T1000 (cell line): ENCODE measurements at regions not wholly inside any gene's neighbourhood (a gene's known extent, or its start where the extent isn't known, plus 50 kb on each side); places are given as distances from the start of the nearest gene placed in this dataset.

ENCODE experiments used
- DNase-seq: peaks from one replicate; lab custom pipeline; 2025; ENCODE audit warnings: mixed read lengths; lab: John Stamatoyannopoulos, UW

- DNase-seq, result no peak
Measured at GRCh38 chr4:181271116-181271640, 972.0 kb upstream of the TENM3 start.

DNA sequence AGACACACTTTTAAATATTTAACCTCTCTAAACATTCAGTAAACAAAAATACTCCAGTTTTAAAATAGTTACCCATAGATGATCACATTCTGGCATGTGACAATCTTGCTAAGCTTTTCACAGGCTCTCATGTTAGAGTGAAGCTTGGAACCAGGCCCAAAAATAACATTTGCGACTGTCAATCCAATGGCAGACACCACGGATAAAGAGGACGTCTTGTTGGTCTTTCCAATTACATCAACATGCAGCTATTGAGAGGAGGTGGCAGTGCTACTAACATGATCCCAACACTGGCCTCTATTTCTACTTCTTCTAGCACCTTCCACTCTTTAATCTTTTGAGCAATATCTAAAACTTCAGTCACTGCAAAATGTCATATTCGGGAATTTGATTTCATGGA is 970.8 kb upstream of the TENM3 start:
- DNase-seq, result no peak

GRCh38 chr4:181278941-181279340 is 964.3 kb upstream of the TENM3 start:
- no peak for DNase-seq

- DNase-seq, result no peak
Measured at GRCh38 chr4:181281451-181281850, 961.8 kb upstream of the TENM3 start.

GRCh38 chr4:181289198-181289597 is 954.0 kb upstream of the TENM3 start:
- no peak for DNase-seq

GRCh38 chr4:181291615-181292014 is 951.6 kb upstream of the TENM3 start:
- DNase-seq, result no peak

- no peak for DNase-seq
Measured at GRCh38 chr4:181293014-181293413, 950.2 kb upstream of the TENM3 start.

- DNase-seq, result no peak
Measured at GRCh38 chr4:181293541-181293940, 949.7 kb upstream of the TENM3 start.

DNA sequence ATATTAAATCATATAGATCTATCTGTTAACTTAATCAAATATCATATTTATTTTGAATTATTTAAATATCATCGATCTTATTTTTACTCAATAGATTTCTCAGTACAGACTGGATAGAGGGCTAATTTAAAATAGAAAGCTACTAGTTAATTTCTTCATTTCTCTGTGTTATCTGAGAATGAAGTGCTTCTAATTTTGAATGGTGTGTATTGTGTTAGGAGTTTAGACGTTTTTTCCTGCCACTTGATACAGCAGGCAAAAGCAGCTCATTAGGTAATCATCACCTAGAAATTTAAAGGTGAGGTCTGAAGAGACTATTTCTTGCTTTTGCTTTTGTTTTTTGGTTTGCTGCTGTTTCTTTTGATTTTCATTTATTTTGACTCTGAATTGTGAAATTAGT is 948.8 kb upstream of the TENM3 start:
- DNase-seq, result no peak

DNA sequence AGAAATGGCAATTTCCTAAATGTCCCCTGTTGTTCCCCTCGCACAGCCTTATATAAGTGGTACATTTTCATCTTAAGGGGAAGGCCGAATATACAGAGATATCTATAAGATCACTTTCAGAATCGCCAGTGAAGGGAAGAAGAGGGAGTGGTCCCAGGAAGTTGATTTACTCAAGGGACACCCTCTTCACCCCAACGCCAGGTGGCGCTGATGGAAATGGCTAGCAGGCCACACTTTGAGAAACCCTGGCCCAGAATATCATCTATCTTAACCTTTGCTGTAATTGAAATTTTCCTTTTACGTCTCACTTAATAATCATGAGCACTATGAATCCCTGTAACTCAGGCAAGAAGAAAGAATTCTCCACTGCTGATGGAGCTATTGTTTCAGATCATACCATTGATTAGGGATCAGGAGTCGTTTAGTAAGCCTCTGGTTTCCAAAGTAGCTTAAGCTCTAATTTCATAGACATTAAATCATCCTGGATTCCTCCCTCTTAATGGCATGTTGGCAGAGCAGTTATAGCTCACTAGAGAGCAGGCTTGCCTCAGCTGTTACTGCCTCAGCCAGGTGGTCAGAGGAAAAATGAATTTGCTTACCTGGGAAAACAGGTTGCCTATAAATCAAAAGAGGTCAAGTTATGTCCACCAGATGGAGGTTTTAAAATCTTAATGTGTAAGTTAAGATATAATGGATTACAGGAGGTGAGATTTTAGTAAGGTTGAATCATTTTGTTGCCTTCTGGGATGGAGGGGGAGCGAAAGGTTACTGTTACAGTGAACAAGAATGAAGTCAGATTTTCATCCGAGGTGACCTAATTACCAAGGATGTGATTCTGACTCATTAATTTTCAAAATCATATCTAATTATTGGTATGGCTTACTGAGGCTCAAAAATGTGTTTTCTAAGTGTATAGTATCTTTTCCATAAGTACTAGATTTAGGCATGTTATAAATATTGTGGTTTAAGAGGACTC is 941.2 kb upstream of the TENM3 start:
- no peak for DNase-seq

DNA sequence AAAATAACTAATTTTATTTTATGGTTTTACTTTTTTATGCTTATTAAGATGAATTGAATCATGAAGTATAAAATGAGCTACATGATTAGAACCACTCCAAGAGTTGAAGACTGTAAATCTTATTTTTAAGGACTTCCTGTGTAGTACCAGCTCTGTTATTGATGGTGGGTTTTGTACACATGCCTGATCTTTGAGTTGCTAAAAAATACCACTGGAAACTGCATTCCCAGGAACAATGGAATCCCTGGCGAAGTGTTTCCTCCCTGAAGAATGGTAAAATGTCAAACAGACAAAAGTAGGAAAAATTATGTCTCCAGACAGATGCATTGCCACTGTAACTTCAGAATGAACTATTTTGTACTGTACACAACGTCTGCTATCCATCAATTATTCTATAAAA is 935.4 kb upstream of the TENM3 start:
- DNase-seq, result no peak

- DNase-seq, result no peak
Measured at GRCh38 chr4:181308476-181309312, 934.5 kb upstream of the TENM3 start.

DNA sequence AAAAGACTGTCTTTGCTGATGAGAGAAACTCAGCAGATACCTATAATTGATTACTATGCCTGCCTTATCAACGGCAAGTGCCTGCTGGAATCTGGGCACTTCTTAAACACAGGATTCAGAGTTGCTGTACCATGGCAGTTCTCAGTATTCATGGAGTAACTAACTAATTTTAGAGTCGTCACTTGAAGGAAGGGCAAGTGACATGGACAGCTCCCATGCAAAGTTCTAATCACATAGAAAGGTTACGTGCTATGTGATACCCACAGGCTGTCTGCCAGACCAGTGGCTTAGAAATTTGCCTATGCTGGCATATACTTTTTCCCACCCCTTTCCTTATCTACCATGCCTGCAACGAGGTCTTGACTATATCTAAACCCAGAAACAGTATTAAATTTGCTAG is 931.1 kb upstream of the TENM3 start:
- no peak for DNase-seq

- DNase-seq, result no peak
Measured at GRCh38 chr4:181319629-181320028, 923.6 kb upstream of the TENM3 start.

GRCh38 chr4:181323061-181323460 is 920.1 kb upstream of the TENM3 start:
- no peak for DNase-seq

GRCh38 chr4:181330654-181331201 is 912.5 kb upstream of the TENM3 start:
- no peak for DNase-seq

DNA sequence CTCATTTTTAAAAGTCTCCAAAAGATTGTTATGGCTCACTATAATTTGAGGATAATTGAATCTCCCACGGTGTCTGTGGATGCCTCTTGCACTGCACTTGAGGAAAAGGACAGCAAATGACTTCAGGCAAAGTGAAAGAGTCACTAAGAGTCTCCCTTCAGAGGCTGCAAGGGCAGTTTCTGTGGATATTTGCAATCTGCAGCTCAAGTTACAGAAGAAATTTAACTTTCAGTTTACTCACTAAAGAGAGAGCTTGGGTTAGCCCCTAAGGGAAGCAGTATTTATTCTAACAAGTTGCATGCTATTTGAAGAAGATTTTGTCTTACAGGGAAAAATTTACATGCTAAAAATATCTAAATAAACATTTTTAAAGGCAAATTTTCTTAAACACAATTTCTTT is 912.0 kb upstream of the TENM3 start:
- DNase-seq, result no peak

DNA sequence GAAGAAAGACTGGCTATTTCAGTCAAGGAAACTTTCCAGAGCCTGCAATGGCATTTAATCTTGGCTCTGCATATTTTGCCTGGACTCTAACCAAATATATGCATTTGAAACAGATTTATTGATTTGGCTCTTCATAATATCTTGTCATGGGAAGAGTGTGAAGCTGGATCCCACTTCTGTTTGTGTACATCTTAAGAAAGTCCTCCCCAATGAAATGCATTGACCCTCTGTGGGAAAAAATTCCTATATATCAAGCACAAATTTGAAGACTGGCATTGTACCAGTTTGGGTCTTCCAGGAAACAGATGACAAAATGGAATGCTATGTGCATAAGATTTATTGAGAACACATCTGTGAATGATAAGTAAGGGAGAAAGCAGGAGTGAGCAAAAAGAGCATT is 897.3 kb upstream of the TENM3 start:
- DNase-seq, result no peak

GRCh38 chr4:181350615-181351415 is 892.4 kb upstream of the TENM3 start:
- no peak for DNase-seq

GRCh38 chr4:181364504-181364903 is 878.7 kb upstream of the TENM3 start:
- no peak for DNase-seq

DNA sequence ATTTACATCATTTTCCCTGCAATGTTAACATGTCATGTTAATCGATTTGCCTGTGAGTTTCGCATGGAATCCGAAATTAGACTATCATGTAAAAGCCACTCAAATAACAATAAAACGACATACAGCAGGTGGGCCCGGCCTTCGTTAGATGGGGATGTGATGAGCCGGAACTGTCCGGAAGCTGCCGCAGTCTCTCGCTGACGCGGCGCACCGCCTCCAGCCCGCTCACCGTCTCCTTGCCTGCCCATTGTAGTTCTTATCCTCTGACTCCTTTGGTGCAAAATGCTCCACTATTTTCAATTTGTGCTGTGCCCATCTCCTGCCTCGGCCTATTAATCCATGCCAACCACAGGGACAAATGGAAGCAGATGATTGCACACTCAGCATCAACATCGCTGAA is 877.5 kb upstream of the TENM3 start:
- no peak for DNase-seq

DNA sequence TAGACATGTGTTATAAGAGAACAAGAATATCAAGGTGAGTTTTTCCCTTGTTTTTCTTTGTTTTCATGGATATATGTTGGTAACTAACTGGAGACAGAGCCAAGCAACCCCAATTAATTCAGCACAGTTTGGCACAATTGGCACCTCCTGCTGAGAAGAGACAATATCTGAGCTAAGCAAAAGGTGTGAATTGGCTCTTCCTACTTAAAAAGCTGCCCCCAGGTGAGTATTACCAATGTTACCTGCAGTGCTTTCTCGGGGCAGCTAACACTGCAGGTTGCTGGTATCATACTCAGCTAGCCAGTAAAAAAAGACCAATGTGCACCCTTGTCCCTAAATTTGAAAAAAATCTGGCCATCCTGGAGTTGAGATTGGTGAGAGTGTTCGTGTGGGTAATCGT is 871.2 kb upstream of the TENM3 start:
- no peak for DNase-seq
